T-helper 1 cell treated with Interleukin-12 subunit alpha and Interleukin-12 subunit beta and Interleukin-4 antibody, amounts not matched to agents 30 ng/mL and 1 ng/mL, for 36 hours (primary cell): ENCODE measurements at regions not wholly inside any gene's neighbourhood (a gene's known extent, or its start where the extent isn't known, plus 50 kb on each side); places are given as distances from the start of the nearest gene placed in this dataset.

Experiments
- intact Hi-C: fragments of 100-400 bp; cut with micrococcal nuclease; formaldehyde crosslinking; loops from one replicate; pipeline ENCODE4 v1.15.1; 2024

- intact Hi-C loops: no loop called here
These were observed 114.1 kb upstream of the FIGN start for GRCh38 chr2:163849756-163850435.

- intact Hi-C loops: no loop called here
These were observed 103.1 kb upstream of the FIGN start for GRCh38 chr2:163838890-163839289.

GRCh38 chr2:163836167-163836566 lies 100.4 kb upstream of the FIGN start:
- intact Hi-C loops: no loop called here

GRCh38 chr2:163834841-163835240 lies 99.0 kb upstream of the FIGN start:
- intact Hi-C loops: no loop called here

GRCh38 chr2:163834221-163834620 lies 98.4 kb upstream of the FIGN start:
- intact Hi-C loops: no loop called here

- intact Hi-C loops: no loop called here
These were observed 93.0 kb upstream of the FIGN start for GRCh38 chr2:163828771-163829170.

GRCh38 chr2:163822033-163822432 lies 86.2 kb upstream of the FIGN start:
- intact Hi-C loops: no loop called here

GRCh38 chr2:163812926-163813520 lies 77.2 kb upstream of the FIGN start:
- intact Hi-C loops: no loop called here

GRCh38 chr2:163808406-163808805 lies 72.6 kb upstream of the FIGN start:
- intact Hi-C loops: no loop called here

GRCh38 chr2:163802284-163802683 lies 66.5 kb upstream of the FIGN start:
- intact Hi-C loops: no loop called here

GRCh38 chr2:163801486-163801885 lies 65.7 kb upstream of the FIGN start:
- intact Hi-C loops: no loop called here

GRCh38 chr2:163800951-163801381 lies 65.2 kb upstream of the FIGN start:
- intact Hi-C loops: no loop called here

GRCh38 chr2:163799807-163800206 lies 64.0 kb upstream of the FIGN start:
- intact Hi-C loops: no loop called here

GRCh38 chr2:163794635-163795034 lies 58.8 kb upstream of the FIGN start:
- intact Hi-C loops: no loop called here
